HCEC 1CT (cell line): ENCODE measurements at regions not wholly inside any gene's neighbourhood (a gene's known extent, or its start where the extent isn't known, plus 50 kb on each side); places are given as distances from the start of the nearest gene placed in this dataset.

Experiments used
- DNase-seq: peaks from one replicate; pipeline ENCODE4 v3.0.0-alpha.2; 2017

- DNase-seq: no peak
These were observed 50.7 kb upstream of the GPR157 start for GRCh38 chr1:9179463-9180110.

- DNase-seq: peak; percentile 54
These were observed 51.4 kb upstream of the GPR157 start for GRCh38 chr1:9180111-9180819.

GRCh38 chr1:9181176-9181906, 52.4 kb upstream of the GPR157 start:
- DNase-seq: peak; percentile 35

- peak; percentile 23 for DNase-seq
These were observed 52.4 kb upstream of the H6PD start for GRCh38 chr1:9181990-9182783.

GRCh38 chr1:9182784-9183257, 51.8 kb upstream of the H6PD start:
- no peak for DNase-seq

- DNase-seq: no peak
These were observed 51.1 kb upstream of the H6PD start for GRCh38 chr1:9183441-9183840.

- no peak for DNase-seq
These were observed 50.7 kb upstream of the H6PD start for GRCh38 chr1:9183898-9184297.

- no peak for DNase-seq
These were observed 49.8 kb upstream of the H6PD start for GRCh38 chr1:9184749-9185148.
